OCI-LY7 (cell line): ENCODE measurements at regions not wholly inside any gene's neighbourhood (a gene's known extent, or its start where the extent isn't known, plus 50 kb on each side); places are given as distances from the start of the nearest gene placed in this dataset.
"Not testable (repeated sequence)": the region's sequence is repeated elsewhere in the genome, so short reads cannot be mapped to it uniquely, and the experiment has no call there.

Experiments
- BruUV-seq: library from RNA; stranded (reverse); fragments of 400-500 nt; replicated peaks from 2 replicates; lab custom pipeline; 2021; lab: Mats Ljungman, UMichigan
- CTCF ChIA-PET: fragments of 300-600 bp; sonication (Branson Sonifier 250); formaldehyde crosslinking; loops from one replicate; lab custom pipeline; 2022; ENCODE audit warnings: antibody characterized with exemption; ENCODE audit not compliant: unreplicated experiment; lab: Charles Lee
- POLR2A ChIA-PET: fragments of 300-600 bp; sonication (Branson Sonifier 250); formaldehyde crosslinking; loops from one replicate; lab custom pipeline; 2022; ENCODE audit warnings: antibody characterized with exemption; lab: Charles Lee
- DNase-seq: peaks from one replicate; pipeline ENCODE4 v3.0.0-alpha.2; 2015; ENCODE audit warnings: low spot score
- H2AFZ ChIP-seq: fragments of 200-600 bp; sonication (generic), shearing (Covaris generic); 2 replicates; pipeline ENCODE4 v1.6.1; 2014; ENCODE audit warnings: mild to moderate bottlenecking, antibody characterized with exemption, low read length, moderate library complexity
- H3K27ac ChIP-seq: fragments of 200-600 bp; sonication (generic); 2 replicates; pipeline ENCODE4 v1.5.1; 2014; ENCODE audit warnings: mixed run types, low read depth, mild to moderate bottlenecking, moderate library complexity, low read length, inconsistent platforms; ENCODE audit not compliant: poor library complexity, severe bottlenecking
- H3K36me3 ChIP-seq: fragments of 200-600 bp; sonication (generic); 2 replicates; pipeline ENCODE4 v1.6.1; 2014; ENCODE audit warnings: mild to moderate bottlenecking, antibody characterized with exemption, low read length, moderate library complexity, mixed read lengths; ENCODE audit not compliant: insufficient read depth
- H3K4me1 ChIP-seq: fragments of 200-600 bp; sonication (generic); 2 replicates; pipeline ENCODE4 v1.5.1; 2014; ENCODE audit warnings: mild to moderate bottlenecking, low read length; ENCODE audit not compliant: insufficient read depth, poor library complexity, severe bottlenecking
- H3K4me2 ChIP-seq: fragments of 200-600 bp; sonication (generic); 2 replicates; pipeline ENCODE4 v1.6.1; 2014; ENCODE audit warnings: mild to moderate bottlenecking, low read length
- H3K4me3 ChIP-seq: fragments of 200-600 bp; sonication (generic); 2 replicates; pipeline ENCODE4 v1.5.1; 2014; ENCODE audit warnings: mild to moderate bottlenecking, low read depth, low read length; ENCODE audit not compliant: poor library complexity, severe bottlenecking
- H3K79me2 ChIP-seq: fragments of 200-600 bp; sonication (generic); 2 replicates; pipeline ENCODE4 v1.6.1; 2016; ENCODE audit warnings: low read depth, mild to moderate bottlenecking, low read length, moderate library complexity, mixed read lengths; ENCODE audit not compliant: insufficient read depth
- H3K9me2 ChIP-seq: fragments of 200-600 bp; sonication (generic); 2 replicates; pipeline ENCODE4 v1.6.1; 2016; ENCODE audit warnings: mild to moderate bottlenecking, low read length, mixed read lengths; ENCODE audit not compliant: insufficient read depth
- H3K9me3 ChIP-seq: fragments of 200-600 bp; sonication (generic); 2 replicates; pipeline ENCODE4 v1.6.1; 2014; ENCODE audit warnings: mild to moderate bottlenecking, mixed run types, low read length, mixed read lengths
- H4K20me1 ChIP-seq: fragments of 200-600 bp; sonication (generic); 2 replicates; pipeline ENCODE4 v1.6.1; 2014; ENCODE audit warnings: mild to moderate bottlenecking, antibody characterized with exemption, low read length, moderate library complexity, mixed read lengths; ENCODE audit not compliant: insufficient read depth
- EZH2phosphoT487 ChIP-seq: fragments of 200-600 bp; sonication (generic); IDR thresholded peaks from 2 replicates; pipeline ENCODE4 v1.6.1; 2018; ENCODE audit warnings: low read depth, borderline replicate concordance, mild to moderate bottlenecking, mixed run types, antibody characterized with exemption, low read length, moderate library complexity, mixed read lengths
- intact Hi-C: fragments of 100-400 bp; cut with micrococcal nuclease; formaldehyde crosslinking; loops from one replicate; pipeline ENCODE4 v1.10.0; 2022; ENCODE audit not compliant: unreplicated experiment
- TF ChIP-seq, protein P1 (sequence below): fragments of 200-600 bp; sonication (generic); conservative IDR thresholded peaks from 2 replicates; pipeline ENCODE4 v1.5.1; 2014; ENCODE audit warnings: mild to moderate bottlenecking, antibody characterized with exemption, low read length, moderate library complexity, mixed read lengths

DNA sequence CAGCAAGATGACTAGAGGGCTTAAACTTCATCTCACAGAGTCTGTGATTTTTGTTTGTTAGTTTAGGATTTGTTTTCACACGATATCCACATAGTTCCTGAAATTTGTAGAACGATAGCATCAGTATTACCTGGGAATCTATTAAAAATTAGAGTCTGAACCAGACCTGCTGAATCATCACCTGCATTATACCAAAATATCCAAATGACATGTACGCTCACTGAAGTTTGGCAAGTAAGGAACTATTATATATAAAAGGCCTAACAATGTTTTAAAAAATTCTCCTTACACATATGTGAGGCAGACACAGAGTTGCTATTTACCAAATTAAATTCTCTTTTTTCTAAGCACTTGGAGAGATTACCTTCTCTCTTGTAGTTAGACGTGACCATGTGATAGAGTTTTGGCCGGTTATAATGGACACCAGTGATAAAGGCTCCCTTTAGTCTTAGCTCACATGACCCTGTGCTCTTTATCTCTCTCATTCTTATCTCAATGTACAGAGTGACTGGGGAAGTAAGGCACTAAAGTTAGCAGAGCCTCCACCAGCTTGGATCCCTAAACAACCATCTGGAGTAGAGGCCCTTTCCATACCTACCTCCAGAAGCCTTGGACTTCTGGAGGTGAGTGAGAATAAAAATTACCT is 363.1 kb downstream of the DSC3 start:
- H3K4me3 ChIP-seq = no peak overlapping the region
- no peaks in the 10 kb centered on the region for H3K79me2 ChIP-seq
- no TSS peak for BruUV-seq
- no peaks in the 10 kb centered on the region for H3K9me2 ChIP-seq
- H3K4me1 ChIP-seq = no peaks in the 10 kb centered on the region
- no peak overlapping the region for H3K4me2 ChIP-seq
- no peak overlapping the region for H3K27ac ChIP-seq
- intact Hi-C loops = no loop called here
- ChIA-PET POLR2A (no interaction called here), CTCF (no interaction called here)
- no peaks in the 10 kb centered on the region for H3K9me3 ChIP-seq
- TF ChIP-seq, protein P1, sequence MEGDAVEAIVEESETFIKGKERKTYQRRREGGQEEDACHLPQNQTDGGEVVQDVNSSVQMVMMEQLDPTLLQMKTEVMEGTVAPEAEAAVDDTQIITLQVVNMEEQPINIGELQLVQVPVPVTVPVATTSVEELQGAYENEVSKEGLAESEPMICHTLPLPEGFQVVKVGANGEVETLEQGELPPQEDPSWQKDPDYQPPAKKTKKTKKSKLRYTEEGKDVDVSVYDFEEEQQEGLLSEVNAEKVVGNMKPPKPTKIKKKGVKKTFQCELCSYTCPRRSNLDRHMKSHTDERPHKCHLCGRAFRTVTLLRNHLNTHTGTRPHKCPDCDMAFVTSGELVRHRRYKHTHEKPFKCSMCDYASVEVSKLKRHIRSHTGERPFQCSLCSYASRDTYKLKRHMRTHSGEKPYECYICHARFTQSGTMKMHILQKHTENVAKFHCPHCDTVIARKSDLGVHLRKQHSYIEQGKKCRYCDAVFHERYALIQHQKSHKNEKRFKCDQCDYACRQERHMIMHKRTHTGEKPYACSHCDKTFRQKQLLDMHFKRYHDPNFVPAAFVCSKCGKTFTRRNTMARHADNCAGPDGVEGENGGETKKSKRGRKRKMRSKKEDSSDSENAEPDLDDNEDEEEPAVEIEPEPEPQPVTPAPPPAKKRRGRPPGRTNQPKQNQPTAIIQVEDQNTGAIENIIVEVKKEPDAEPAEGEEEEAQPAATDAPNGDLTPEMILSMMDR = no peak
- no peak for TF ChIP-seq EZH2phosphoT487
- DNase-seq = no peak
- H2AFZ ChIP-seq = no peak overlapping the region
- no peaks in the 10 kb centered on the region for H4K20me1 ChIP-seq
- H3K36me3 ChIP-seq = no peaks in the 10 kb centered on the region

DNA sequence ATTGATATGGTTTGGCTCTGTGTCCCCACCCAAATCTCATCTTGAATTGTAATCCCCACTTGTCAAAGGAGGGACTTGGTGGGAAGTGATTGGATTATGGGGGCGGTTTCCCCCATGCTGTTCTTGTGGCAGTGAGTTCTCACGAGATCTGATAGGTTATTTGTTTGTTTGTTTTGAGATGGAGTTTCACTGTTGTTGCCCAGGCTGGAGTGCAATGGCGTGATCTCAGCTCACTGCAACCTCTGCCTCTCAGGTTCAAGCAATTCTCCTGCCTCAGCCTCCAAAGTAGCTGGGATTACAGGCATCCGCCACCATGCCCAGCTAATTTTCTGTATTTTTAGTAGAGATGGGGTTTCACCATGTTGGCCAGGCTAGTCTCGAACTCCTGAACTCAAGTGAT is 364.7 kb downstream of the DSC3 start:
- H3K36me3 ChIP-seq, H3K9me3 ChIP-seq, H3K79me2 ChIP-seq, H3K4me1 ChIP-seq, DNase-seq, H3K4me2 ChIP-seq, BruUV-seq, H3K27ac ChIP-seq, H2AFZ ChIP-seq, intact Hi-C loops, H3K9me2 ChIP-seq, CTCF ChIA-PET, H4K20me1 ChIP-seq, H3K4me3 ChIP-seq: not testable (repeated sequence)
- POLR2A ChIA-PET = interaction anchor here (0.9 kb wide), 1 partner anchor 10 kb away, joined by 5 read pairs; no protein-coding TSS in a partner anchor

DNA sequence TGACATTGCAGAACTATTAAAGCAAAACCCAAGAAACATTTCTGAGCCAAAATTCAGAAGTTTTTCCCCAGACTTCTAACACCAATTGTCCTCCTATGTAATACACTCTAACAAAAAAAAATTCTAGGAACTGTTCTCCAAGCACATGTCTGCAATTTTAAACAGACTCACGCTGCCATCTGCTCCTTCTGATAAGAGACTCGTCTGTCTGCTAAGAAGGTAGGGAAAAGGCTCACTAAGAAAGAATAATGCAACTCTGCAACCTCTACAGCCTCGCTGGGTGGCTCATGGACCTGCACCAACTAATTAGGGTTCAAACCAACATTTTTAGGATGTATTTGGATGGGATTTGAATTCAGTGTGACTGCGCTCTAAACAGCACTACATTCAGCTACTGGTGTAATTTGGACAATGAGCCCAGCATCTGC is 366.5 kb downstream of the DSC3 start:
- H2AFZ ChIP-seq = no peak overlapping the region
- H3K4me1 ChIP-seq = no peaks in the 10 kb centered on the region
- no peak overlapping the region for H3K27ac ChIP-seq
- no TSS peak for BruUV-seq
- POLR2A ChIA-PET = no interaction called here
- TF ChIP-seq EZH2phosphoT487 = no peak
- TF ChIP-seq, protein P1 = no peak
- H3K79me2 ChIP-seq = no peaks in the 10 kb centered on the region
- no peaks in the 10 kb centered on the region for H3K9me3 ChIP-seq
- no peak overlapping the region for H3K4me2 ChIP-seq
- no peak for DNase-seq
- no peaks in the 10 kb centered on the region for H3K9me2 ChIP-seq
- H3K36me3 ChIP-seq = no peaks in the 10 kb centered on the region
- CTCF ChIA-PET = no interaction called here
- no peaks in the 10 kb centered on the region for H4K20me1 ChIP-seq
- intact Hi-C loops = no loop called here
- no peak overlapping the region for H3K4me3 ChIP-seq
